ENCODE measurements at regions not wholly inside any gene's neighbourhood (a gene's known extent, or its start where the extent isn't known, plus 50 kb on each side); places are given as distances from the start of the nearest gene placed in this dataset.
A peak's percentile ranks its signal among the peaks of the same experiment; 100 is the strongest.

- Histone ChIP-seq H3K27ac (no peak overlapping the region), H3K4me3 (no peak overlapping the region), H3K9me3 (no peaks in the 10 kb centered on the region), H3K4me1 (no peaks in the 10 kb centered on the region), H3K36me3 (ENCODE audit: low read depth, missing control alignments) (no peaks in the 10 kb centered on the region), H3K27me3 (no peaks in the 10 kb centered on the region)
- intact Hi-C loops (cut with DNase I; ENCODE audit: low total_unique reads): no loop called here
- whole genome bisulfite sequencing, 2 donors: 69 to 80% methylated on average over 5 of the region's 5 CpGs
- no peak for DNase-seq
- TF ChIP-seq POLR2A (IDR thresholded peaks at IDR 0.05): no peak
- TF ChIP-seq CTCF (IDR thresholded peaks at IDR 0.05): no peak
Measured at GRCh38 chr13:76773448-76774094, 112.6 kb downstream of the KCTD12 start.

- WGBS, 2 donors: 98 to 100% methylated on average over 1 of the region's 1 CpG
- no peak for DNase-seq
- no peaks in the 10 kb centered on the region for H3K9me3 ChIP-seq
- H3K27me3 ChIP-seq: no peaks in the 10 kb centered on the region
- no peak overlapping the region for H3K4me3 ChIP-seq
- no peaks in the 10 kb centered on the region for H3K4me1 ChIP-seq
- H3K36me3 ChIP-seq (ENCODE audit: low read depth, missing control alignments): no peaks in the 10 kb centered on the region
- no peak overlapping the region for H3K27ac ChIP-seq
- TF ChIP-seq CTCF (IDR thresholded peaks at IDR 0.05): no peak
- no peak for TF ChIP-seq POLR2A (IDR thresholded peaks at IDR 0.05)
- intact Hi-C loops (cut with DNase I; ENCODE audit: low total_unique reads): no loop called here
Measured at GRCh38 chr13:76772241-76772640, 114.0 kb downstream of the KCTD12 start.

- no peak for DNase-seq
- H3K9me3 ChIP-seq: no peaks in the 10 kb centered on the region
- no peaks in the 10 kb centered on the region for H3K27me3 ChIP-seq
- TF ChIP-seq CTCF (IDR thresholded peaks at IDR 0.05) (no peak), POLR2A (IDR thresholded peaks at IDR 0.05) (no peak)
- H3K4me1 ChIP-seq: no peaks in the 10 kb centered on the region
- intact Hi-C loops (cut with DNase I; ENCODE audit: low total_unique reads): no loop called here
- 44 to 47% methylated on average over 4 of the region's 4 CpGs for WGBS, 2 donors
- H3K4me3 ChIP-seq: no peak overlapping the region
- no peaks in the 10 kb centered on the region for H3K36me3 ChIP-seq (ENCODE audit: low read depth, missing control alignments)
- H3K27ac ChIP-seq: no peak overlapping the region
Measured at GRCh38 chr13:76769271-76769791, 116.9 kb downstream of the KCTD12 start.

- WGBS, 2 donors: 85 to 88% methylated on average over 1 of the region's 1 CpG
- TF ChIP-seq CTCF (IDR thresholded peaks at IDR 0.05) (no peak), POLR2A (IDR thresholded peaks at IDR 0.05) (no peak)
- no peaks in the 10 kb centered on the region for H3K27me3 ChIP-seq
- no peak overlapping the region for H3K27ac ChIP-seq
- no peaks in the 10 kb centered on the region for H3K9me3 ChIP-seq
- no peak for DNase-seq
- H3K4me3 ChIP-seq: no peak overlapping the region
- intact Hi-C loops (cut with DNase I; ENCODE audit: low total_unique reads): no loop called here
- no peaks in the 10 kb centered on the region for H3K36me3 ChIP-seq (ENCODE audit: low read depth, missing control alignments)
- H3K4me1 ChIP-seq: no peaks in the 10 kb centered on the region
Measured at GRCh38 chr13:76768384-76768783, 117.8 kb downstream of the KCTD12 start.

- Histone ChIP-seq H3K27ac (peak overlapping the region in 1 of 2 donors; percentile 34), H3K36me3 (ENCODE audit: low read depth, missing control alignments) (no peaks in the 10 kb centered on the region), H3K9me3 (no peaks in the 10 kb centered on the region), H3K4me3 (no peak overlapping the region), H3K4me1 (no peaks in the 10 kb centered on the region), H3K27me3 (no peaks in the 10 kb centered on the region)
- intact Hi-C loops (cut with DNase I; ENCODE audit: low total_unique reads): no loop called here
- no peak for DNase-seq
- 88 to 96% methylated on average over 1 of the region's 1 CpG for WGBS, 2 donors
- no peak for TF ChIP-seq POLR2A (IDR thresholded peaks at IDR 0.05)
- no peak for TF ChIP-seq CTCF (IDR thresholded peaks at IDR 0.05)
Measured at GRCh38 chr13:76764916-76765315, 121.3 kb downstream of the KCTD12 start.

Data from testis (tissue), 2 donors.